CD4-positive, alpha-beta T cell (primary cell): ENCODE measurements at regions not wholly inside any gene's neighbourhood (a gene's known extent, or its start where the extent isn't known, plus 50 kb on each side); places are given as distances from the start of the nearest gene placed in this dataset.

Experiments used
- ATAC-seq: fragments of 200-7000 bp; cut with Tn5 transposase; one replicate; pipeline ENCODE4 v1.10.0; 2022; ENCODE audit warnings: mild to moderate bottlenecking; ENCODE audit not compliant: poor library complexity
- CTCF ChIA-PET: fragments of 350-600 bp; sonication (Branson Sonifier 250); formaldehyde crosslinking; loops from one replicate; lab custom pipeline; 2021; ENCODE audit warnings: antibody characterized with exemption, inconsistent platforms; lab: Charles Lee
- POLR2A ChIA-PET: fragments of 350-600 bp; sonication (Branson Sonifier 250); formaldehyde crosslinking; loops from one replicate; lab custom pipeline; 2021; ENCODE audit warnings: antibody characterized with exemption, inconsistent platforms; lab: Charles Lee
- DNase-seq, 14 experiments: peaks; one replicate each; pipeline ENCODE4 v3.0.0-alpha.2; 2013 to 2020; ENCODE audit warnings: mixed read lengths in 2 of 14
- H3K27ac ChIP-seq, 2 donors: one replicate each; pipeline versions ENCODE4 v1.5.1 to v1.7.0; 2013; ENCODE audit warnings: low read length in 2 of 2, low read depth in 1 of 2, mild to moderate bottlenecking in 1 of 2
- H3K27me3 ChIP-seq, 2 experiments: 1 replicate in 1 of 2; 2 replicates in 1 of 2; pipeline versions ENCODE4 v1.6.1 to v1.7.0; 2013; ENCODE audit warnings: low read length in 2 of 2, control low read depth in 1 of 2, mild to moderate bottlenecking in 1 of 2, moderate library complexity in 1 of 2; ENCODE audit not compliant: insufficient read depth in 2 of 2, control insufficient read depth in 1 of 2
- H3K36me3 ChIP-seq: one replicate; pipeline ENCODE4 v1.6.1; 2013; ENCODE audit warnings: low read length, control low read depth; ENCODE audit not compliant: insufficient read depth
- H3K4me1 ChIP-seq: one replicate; pipeline ENCODE4 v1.6.1; 2013; ENCODE audit warnings: low read length, control low read depth; ENCODE audit not compliant: insufficient read depth
- H3K4me3 ChIP-seq: one replicate; pipeline ENCODE4 v1.5.1; 2013; ENCODE audit warnings: mild to moderate bottlenecking, low read length, moderate library complexity
- H3K9me3 ChIP-seq, 2 experiments: 1 replicate in 1 of 2; 2 replicates in 1 of 2; pipeline versions ENCODE4 v1.6.1 to v1.7.0; 2013; ENCODE audit warnings: low read length in 2 of 2, mild to moderate bottlenecking in 2 of 2, control low read depth in 1 of 2, moderate library complexity in 1 of 2; ENCODE audit not compliant: control insufficient read depth in 1 of 2, insufficient read depth in 1 of 2
- H3K27ac Mint-ChIP-seq: one replicate; pipeline ENCODE4 v1.8.0; 2020; ENCODE audit warnings: mixed read lengths
- H3K27me3 Mint-ChIP-seq: one replicate; pipeline ENCODE4 v1.8.0; 2021; ENCODE audit warnings: mixed read lengths
- H3K36me3 Mint-ChIP-seq: one replicate; pipeline ENCODE4 v1.8.0; 2021; ENCODE audit warnings: low read depth, mixed read lengths
- H3K4me1 Mint-ChIP-seq: one replicate; pipeline ENCODE4 v1.8.0; 2021; ENCODE audit warnings: low read depth, mixed read lengths
- H3K4me3 Mint-ChIP-seq: one replicate; pipeline ENCODE4 v1.8.0; 2020; ENCODE audit warnings: mild to moderate bottlenecking, mixed read lengths
- H3K9me3 Mint-ChIP-seq: one replicate; pipeline ENCODE4 v1.8.0; 2020; ENCODE audit warnings: mixed read lengths
- intact Hi-C, 2 experiments: fragments of 100-400 bp; cut with DNase I in 1 of 2; cut with micrococcal nuclease in 1 of 2; formaldehyde crosslinking; loops; one replicate each; pipeline versions ENCODE4 v1.15.1 to v1.9.0; 2023 to 2025; cut with DNase I, micrococcal nuclease
- TF ChIP-seq, protein P1 (sequence below): fragments of 200-600 bp; IDR thresholded peaks from one replicate; pipeline ENCODE4 v1.8.0; 2022; ENCODE audit warnings: antibody characterized with exemption, mild to moderate bottlenecking

- ATAC-seq = no peak
- H3K9me3 Mint-ChIP-seq = no peaks in the 10 kb centered on the region
- H3K4me1 ChIP-seq = no peaks in the 10 kb centered on the region
- H3K4me1 Mint-ChIP-seq = no peaks in the 10 kb centered on the region
- CTCF ChIA-PET = no interaction called here
- H3K27ac ChIP-seq = no peak overlapping the region
- H3K4me3 Mint-ChIP-seq = no peak overlapping the region
- H3K9me3 ChIP-seq = peaks cover 0 to 6% of the 10 kb centered on the region in 2 experiments
- no peak for DNase-seq
- intact Hi-C loops = no loop called here
- POLR2A ChIA-PET = no interaction called here
- H3K4me3 ChIP-seq = no peak overlapping the region
- H3K36me3 Mint-ChIP-seq = no peaks in the 10 kb centered on the region
- H3K27me3 Mint-ChIP-seq = peaks cover 4% of the 10 kb centered on the region
- H3K36me3 ChIP-seq = no peaks in the 10 kb centered on the region
- TF ChIP-seq, protein P1, sequence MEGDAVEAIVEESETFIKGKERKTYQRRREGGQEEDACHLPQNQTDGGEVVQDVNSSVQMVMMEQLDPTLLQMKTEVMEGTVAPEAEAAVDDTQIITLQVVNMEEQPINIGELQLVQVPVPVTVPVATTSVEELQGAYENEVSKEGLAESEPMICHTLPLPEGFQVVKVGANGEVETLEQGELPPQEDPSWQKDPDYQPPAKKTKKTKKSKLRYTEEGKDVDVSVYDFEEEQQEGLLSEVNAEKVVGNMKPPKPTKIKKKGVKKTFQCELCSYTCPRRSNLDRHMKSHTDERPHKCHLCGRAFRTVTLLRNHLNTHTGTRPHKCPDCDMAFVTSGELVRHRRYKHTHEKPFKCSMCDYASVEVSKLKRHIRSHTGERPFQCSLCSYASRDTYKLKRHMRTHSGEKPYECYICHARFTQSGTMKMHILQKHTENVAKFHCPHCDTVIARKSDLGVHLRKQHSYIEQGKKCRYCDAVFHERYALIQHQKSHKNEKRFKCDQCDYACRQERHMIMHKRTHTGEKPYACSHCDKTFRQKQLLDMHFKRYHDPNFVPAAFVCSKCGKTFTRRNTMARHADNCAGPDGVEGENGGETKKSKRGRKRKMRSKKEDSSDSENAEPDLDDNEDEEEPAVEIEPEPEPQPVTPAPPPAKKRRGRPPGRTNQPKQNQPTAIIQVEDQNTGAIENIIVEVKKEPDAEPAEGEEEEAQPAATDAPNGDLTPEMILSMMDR = no peak
- H3K27me3 ChIP-seq = peaks cover 0 to 2% of the 10 kb centered on the region in 2 experiments
- H3K27ac Mint-ChIP-seq = no peak overlapping the region
These were observed 240.7 kb upstream of the DNAJC19 start for GRCh38 chr3:181230258-181230657.

GRCh38 chr3:181213347-181213746, 223.8 kb upstream of the DNAJC19 start:
- H3K4me1 ChIP-seq = no peaks in the 10 kb centered on the region
- no peaks in the 10 kb centered on the region for H3K36me3 ChIP-seq
- ATAC-seq = no peak
- peaks cover 0 to 5% of the 10 kb centered on the region in 2 experiments for H3K27me3 ChIP-seq
- H3K4me1 Mint-ChIP-seq = no peaks in the 10 kb centered on the region
- no peak overlapping the region for H3K4me3 Mint-ChIP-seq
- H3K9me3 Mint-ChIP-seq = no peaks in the 10 kb centered on the region
- POLR2A ChIA-PET = no interaction called here
- H3K27ac Mint-ChIP-seq = no peak overlapping the region
- H3K36me3 Mint-ChIP-seq = no peaks in the 10 kb centered on the region
- peaks cover 4% of the 10 kb centered on the region for H3K27me3 Mint-ChIP-seq
- no peak overlapping the region for H3K27ac ChIP-seq
- TF ChIP-seq, protein P1 = no peak
- DNase-seq = no peak
- CTCF ChIA-PET = no interaction called here
- H3K9me3 ChIP-seq = peaks cover 0 to 3% of the 10 kb centered on the region in 2 experiments
- intact Hi-C loops = loop anchor here in 1 of 2 experiments (5.0 kb wide), 1 partner anchor 1469 kb away; no protein-coding TSS in a partner anchor
- no peak overlapping the region for H3K4me3 ChIP-seq

- CTCF ChIA-PET = no interaction called here
- Histone ChIP-seq H3K4me1 (no peaks in the 10 kb centered on the region), H3K27me3 (peaks cover 0 to 5% of the 10 kb centered on the region in 2 experiments), H3K27ac (no peak overlapping the region), H3K36me3 (no peaks in the 10 kb centered on the region), H3K9me3 (peaks cover 0 to 3% of the 10 kb centered on the region in 2 experiments), H3K4me3 (no peak overlapping the region)
- H3K4me3 Mint-ChIP-seq = no peak overlapping the region
- ATAC-seq = no peak
- TF ChIP-seq, protein P1 = no peak
- intact Hi-C loops = loop anchor here in 1 of 2 experiments (5.0 kb wide), 1 partner anchor 1470 kb away; no protein-coding TSS in a partner anchor
- no peaks in the 10 kb centered on the region for H3K4me1 Mint-ChIP-seq
- POLR2A ChIA-PET = no interaction called here
- no peak overlapping the region for H3K27ac Mint-ChIP-seq
- H3K36me3 Mint-ChIP-seq = no peaks in the 10 kb centered on the region
- H3K9me3 Mint-ChIP-seq = no peaks in the 10 kb centered on the region
- peaks cover 4% of the 10 kb centered on the region for H3K27me3 Mint-ChIP-seq
- no peak for DNase-seq
These were observed 222.7 kb upstream of the DNAJC19 start for GRCh38 chr3:181212271-181212670.
